Lower leg skin (tissue), 4 donors: ENCODE measurements at regions not wholly inside any gene's neighbourhood (a gene's known extent, or its start where the extent isn't known, plus 50 kb on each side); places are given as distances from the start of the nearest gene placed in this dataset.
"Not testable (repeated sequence)": the region's sequence is repeated elsewhere in the genome, so short reads cannot be mapped to it uniquely, and the experiment has no call there.

ENCODE experiments used
- DNase-seq, 2 donors: peaks; one replicate each; pipeline ENCODE4 v3.0.0-alpha.2; 2019; ENCODE audit warnings: low spot score in 2 of 2
- H3K4me3 ChIP-seq: fragments of 200-600 bp; sonication (generic); 2 replicates; pipeline ENCODE4 v1.5.1; 2017; ENCODE audit warnings: mild to moderate bottlenecking, low read depth; ENCODE audit not compliant: poor library complexity, severe bottlenecking
- POLR2A ChIP-seq, 2 donors: fragments of 450-650 bp; IDR thresholded peaks; one replicate each; pipeline ENCODE4 v1.6.1; 2016 to 2017; ENCODE audit warnings: antibody characterized with exemption in 2 of 2, mild to moderate bottlenecking in 1 of 2, moderate library complexity in 1 of 2
- WGBS, 2 donors: methylation state at CpG; one replicate each; pipeline ENCODE4 v1.1.5; 2018; 5-methylcytosine and 5-hydroxymethylcytosine counted together
- intact Hi-C: fragments of 100-400 bp; cut with DNase I; formaldehyde crosslinking; loops from one replicate; pipeline ENCODE4 v1.15.0; 2023; ENCODE audit warnings: low total_unique reads
- TF ChIP-seq, protein P1 (sequence below), 3 donors: fragments of 450-650 bp; IDR thresholded peaks; one replicate each; pipeline ENCODE4 v1.5.1; 2016; ENCODE audit warnings: antibody characterized with exemption in 3 of 3, mild to moderate bottlenecking in 3 of 3, moderate library complexity in 2 of 3

DNA sequence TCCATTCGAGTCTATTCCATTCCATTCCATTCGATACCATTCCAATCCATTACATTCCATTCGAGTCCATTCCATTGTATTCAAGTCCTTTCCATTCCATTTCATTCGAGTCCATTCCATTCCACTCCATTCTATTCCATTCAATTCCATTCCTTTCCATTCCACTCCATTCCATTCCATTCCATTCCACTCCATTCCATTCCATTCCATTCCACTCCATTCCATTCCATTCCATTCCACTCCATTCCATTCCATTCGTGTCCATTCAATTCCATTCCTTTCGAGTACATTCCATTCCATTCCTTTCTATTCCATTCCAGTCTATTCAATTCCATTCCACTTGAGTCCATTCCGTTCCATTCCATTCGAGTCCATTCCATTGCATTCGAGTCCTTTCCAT is 4805.2 kb upstream of the OR11H1 start:
- TF ChIP-seq, protein P1, sequence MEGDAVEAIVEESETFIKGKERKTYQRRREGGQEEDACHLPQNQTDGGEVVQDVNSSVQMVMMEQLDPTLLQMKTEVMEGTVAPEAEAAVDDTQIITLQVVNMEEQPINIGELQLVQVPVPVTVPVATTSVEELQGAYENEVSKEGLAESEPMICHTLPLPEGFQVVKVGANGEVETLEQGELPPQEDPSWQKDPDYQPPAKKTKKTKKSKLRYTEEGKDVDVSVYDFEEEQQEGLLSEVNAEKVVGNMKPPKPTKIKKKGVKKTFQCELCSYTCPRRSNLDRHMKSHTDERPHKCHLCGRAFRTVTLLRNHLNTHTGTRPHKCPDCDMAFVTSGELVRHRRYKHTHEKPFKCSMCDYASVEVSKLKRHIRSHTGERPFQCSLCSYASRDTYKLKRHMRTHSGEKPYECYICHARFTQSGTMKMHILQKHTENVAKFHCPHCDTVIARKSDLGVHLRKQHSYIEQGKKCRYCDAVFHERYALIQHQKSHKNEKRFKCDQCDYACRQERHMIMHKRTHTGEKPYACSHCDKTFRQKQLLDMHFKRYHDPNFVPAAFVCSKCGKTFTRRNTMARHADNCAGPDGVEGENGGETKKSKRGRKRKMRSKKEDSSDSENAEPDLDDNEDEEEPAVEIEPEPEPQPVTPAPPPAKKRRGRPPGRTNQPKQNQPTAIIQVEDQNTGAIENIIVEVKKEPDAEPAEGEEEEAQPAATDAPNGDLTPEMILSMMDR (IDR thresholded peaks at IDR 0.05): peak in 1 of 3 donors; percentile 9
- DNase-seq, intact Hi-C loops, H3K4me3 ChIP-seq: not testable (repeated sequence)
- WGBS, 2 donors: 60% methylated on average over 9 of the region's 9 CpGs

DNA sequence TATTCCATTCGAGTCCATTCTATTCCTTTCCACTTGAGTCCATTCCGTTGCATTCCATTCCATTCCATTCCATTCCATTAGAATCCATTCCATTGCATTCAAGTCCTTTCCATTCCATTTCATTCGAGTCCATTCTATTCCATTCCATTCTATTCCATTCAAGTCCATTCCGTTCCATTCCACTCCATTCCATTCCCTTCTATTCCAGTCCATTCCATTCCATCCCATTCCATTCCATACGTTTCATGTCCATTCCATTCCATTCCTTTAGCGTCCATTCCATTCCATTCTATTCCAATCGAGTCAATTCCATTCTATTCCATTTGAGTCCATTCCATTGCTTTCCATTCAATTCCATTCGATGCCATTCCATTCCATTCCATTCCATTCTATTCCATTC is 4804.0 kb upstream of the OR11H1 start:
- 53 to 58% methylated on average over 8 of the region's 8 CpGs for WGBS, 2 donors

DNA sequence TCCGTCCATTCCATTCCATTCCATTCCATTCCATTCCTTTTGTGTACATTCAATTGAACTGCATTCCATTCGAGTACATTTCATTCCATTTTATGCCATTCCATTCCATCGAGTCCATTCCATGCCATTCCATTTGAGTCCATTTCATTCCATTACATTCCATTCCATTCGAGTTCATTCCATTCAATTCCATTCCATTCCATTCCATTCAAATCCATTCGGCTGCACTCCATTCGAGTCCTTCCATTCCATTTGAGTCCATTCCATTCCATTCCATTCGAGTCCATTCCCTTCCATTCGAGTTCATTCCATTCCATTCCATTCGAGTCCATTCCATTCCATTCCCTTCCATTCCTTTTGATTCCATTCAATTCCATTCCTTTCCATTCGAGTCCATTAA is 4800.6 kb upstream of the OR11H1 start:
- no peak for TF ChIP-seq POLR2A (IDR thresholded peaks at IDR 0.05)
- TF ChIP-seq, protein P1 (IDR thresholded peaks at IDR 0.05): no peak
- 56 to 61% methylated on average over 10 of the region's 10 CpGs for WGBS, 2 donors
- no peak overlapping the region for H3K4me3 ChIP-seq
- DNase-seq: no peak
- intact Hi-C loops: no loop called here

More for the DNA sequence above, 4804.0 kb upstream of the OR11H1 start:
- H3K4me3 ChIP-seq, DNase-seq, intact Hi-C loops: not testable (repeated sequence)

DNA sequence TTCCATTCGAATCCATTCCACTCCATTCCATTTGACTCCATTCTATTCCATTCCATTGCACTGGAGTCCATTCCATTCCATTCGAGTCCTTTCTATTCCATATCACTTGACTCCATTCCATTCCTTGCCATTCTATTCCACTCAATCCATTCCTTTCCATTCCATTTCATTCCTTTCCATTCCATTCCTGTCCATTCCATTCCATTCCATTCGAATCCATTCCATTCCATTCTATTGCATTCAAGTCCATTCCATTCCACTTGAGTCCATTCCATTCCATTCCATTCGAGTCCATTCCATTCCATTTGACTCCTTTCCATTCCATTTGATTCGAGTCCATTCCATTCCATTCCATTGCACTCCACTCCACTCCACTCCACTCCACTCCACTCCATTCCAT is 4798.0 kb upstream of the OR11H1 start:
- DNase-seq, H3K4me3 ChIP-seq, intact Hi-C loops: not testable (repeated sequence)
- 49 to 53% methylated on average over 5 of the region's 5 CpGs for WGBS, 2 donors

DNA sequence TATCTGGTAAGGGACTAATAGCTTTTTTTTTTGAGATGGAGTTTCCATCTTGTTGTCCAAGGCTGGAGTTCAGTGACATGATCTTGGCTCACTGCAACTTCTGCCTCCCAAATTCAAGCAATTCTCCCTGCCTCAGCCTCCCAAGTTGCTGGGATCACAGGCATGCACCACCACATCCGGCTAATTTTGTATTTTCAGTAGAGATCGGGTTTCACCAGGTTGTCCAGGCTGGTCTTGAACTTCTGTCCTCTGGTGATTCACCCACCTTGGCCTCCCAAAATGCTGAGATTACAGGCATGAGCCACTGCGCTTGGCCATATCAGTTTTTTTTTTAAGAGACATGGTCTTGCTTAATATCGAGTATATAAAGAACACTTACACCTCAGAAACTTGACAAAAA is 4797.3 kb upstream of the OR11H1 start:
- DNase-seq, intact Hi-C loops, H3K4me3 ChIP-seq: not testable (repeated sequence)
- WGBS, 2 donors: 70 to 75% methylated on average over 4 of the region's 4 CpGs

DNA sequence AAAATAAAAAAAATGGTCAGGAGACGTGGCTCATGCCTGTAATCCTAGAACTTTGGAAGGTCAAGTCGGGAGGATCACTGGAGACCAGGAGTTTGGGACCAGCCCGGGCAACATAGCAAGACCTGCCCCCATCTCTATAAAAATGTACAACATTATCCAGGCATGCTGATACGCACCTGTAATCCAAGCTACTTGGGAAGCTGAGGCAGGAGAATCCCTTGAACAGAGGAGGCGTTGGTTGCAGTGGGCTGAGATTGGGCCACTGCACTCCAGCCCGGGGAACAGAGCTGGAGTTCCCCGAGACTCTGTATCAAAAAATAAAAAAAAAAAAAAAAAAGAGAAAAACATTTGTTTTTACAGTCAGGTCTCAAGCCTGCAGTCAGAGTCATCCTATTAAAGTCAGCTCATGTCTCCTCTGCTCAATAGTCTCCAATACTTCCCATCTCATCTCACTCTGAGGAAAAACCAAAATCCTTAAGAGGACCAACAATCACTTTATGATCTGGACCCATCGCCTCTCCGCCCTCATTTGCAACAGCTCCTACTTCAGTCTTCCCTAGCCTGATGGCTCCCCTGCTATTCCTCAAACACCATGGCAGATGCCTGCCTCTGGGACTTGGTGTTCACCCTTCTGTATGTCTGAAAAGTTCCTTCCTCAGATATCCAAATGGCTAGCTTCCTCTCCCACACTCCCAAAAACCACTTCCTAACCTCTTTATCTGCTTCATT is 4796.6 kb upstream of the OR11H1 start:
- 59 to 63% methylated on average over 9 of the region's 9 CpGs for WGBS, 2 donors
- H3K4me3 ChIP-seq, DNase-seq, intact Hi-C loops: not testable (repeated sequence)

DNA sequence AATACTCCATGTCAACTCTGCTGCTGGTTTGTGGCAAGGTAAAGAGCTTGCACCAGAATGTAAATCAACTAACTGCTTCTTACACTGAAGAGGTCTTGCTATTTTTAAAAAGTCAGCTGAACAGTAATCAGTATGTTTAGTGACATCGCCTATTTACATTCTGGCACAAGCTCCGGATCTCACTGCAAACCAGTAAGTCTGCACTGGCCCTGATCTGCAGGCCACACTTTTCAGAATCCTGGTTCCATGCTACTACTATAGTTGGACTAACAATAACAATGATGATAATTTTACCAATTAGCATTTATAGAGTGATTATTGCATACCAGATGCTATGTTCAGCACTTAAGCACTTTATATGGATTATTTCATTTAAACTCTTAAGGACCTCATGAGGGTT is 4792.9 kb upstream of the OR11H1 start:
- intact Hi-C loops, DNase-seq, H3K4me3 ChIP-seq: not testable (repeated sequence)
- WGBS, 2 donors: 55 to 64% methylated on average over 2 of the region's 2 CpGs

DNA sequence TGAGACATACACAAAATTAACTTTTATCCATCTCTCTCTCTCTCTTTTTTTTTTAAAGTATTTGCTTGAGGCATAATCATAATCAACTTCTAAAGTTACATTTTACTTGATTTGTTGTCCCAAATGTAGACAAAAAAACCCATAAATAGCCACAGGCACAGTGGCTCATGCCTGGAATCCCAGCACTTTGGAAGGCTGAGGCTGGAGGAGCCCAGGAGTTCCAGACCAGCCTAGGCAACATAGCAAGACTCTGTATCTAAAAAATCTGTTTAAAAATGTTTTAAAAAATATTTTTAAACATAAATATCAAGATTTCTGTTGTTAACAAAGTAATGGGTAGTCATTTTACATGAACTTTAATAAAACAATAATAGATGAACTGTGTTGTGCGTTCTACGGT is 4791.1 kb upstream of the OR11H1 start:
- intact Hi-C loops, H3K4me3 ChIP-seq, DNase-seq: not testable (repeated sequence)
- 74 to 76% methylated on average over 2 of the region's 2 CpGs for WGBS, 2 donors

DNA sequence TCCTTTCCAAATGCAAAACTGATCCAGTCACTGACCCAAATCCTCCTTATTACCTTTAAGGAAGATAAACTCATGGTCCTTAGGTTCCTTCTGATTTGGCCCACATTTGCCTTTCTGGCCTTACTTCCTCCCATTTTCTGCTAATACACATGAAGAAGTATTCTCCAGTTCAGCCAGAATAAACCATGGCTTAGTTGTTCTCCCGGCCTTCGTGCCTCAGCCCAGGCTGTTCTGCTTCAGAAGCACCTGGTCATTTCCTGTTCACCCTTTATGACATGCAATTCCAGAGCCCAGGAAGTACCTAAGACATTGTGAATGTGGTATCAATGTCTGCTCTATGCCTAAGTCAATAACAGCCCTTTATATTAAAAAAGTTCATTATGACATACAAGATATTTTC is 4790.1 kb upstream of the OR11H1 start:
- H3K4me3 ChIP-seq, DNase-seq, intact Hi-C loops: not testable (repeated sequence)
- WGBS, 2 donors: 82 to 83% methylated on average over 2 of the region's 2 CpGs
